GM21515 (cell line): ENCODE measurements at regions not wholly inside any gene's neighbourhood (a gene's known extent, or its start where the extent isn't known, plus 50 kb on each side); places are given as distances from the start of the nearest gene placed in this dataset.

Source experiments
- ATAC-seq: cut with Tn5 transposase; IDR thresholded peaks from one replicate; pipeline ENCODE4 v1.9.1; 2021; ENCODE audit not compliant: unreplicated experiment

DNA sequence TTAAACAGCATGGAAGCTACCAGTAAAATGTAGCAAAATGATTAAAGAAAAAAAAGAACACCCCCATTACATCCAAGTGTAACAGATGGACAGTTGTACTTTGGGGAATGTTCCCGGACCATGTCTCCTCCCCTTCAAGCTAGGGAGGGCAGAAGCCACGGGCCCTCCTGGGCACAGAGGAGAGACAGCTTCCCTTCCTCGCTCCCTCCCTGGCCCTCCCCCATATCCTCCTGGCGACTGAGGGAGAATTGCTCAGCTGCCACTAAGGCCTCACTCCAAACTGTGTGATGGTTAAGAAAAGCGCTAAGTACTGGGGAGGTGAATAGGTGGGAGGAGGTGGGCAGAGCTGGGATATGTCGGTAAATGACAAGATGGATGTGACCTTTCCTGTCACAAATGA lies 358.0 kb downstream of the HRH4 start:
- ATAC-seq: no peak

DNA sequence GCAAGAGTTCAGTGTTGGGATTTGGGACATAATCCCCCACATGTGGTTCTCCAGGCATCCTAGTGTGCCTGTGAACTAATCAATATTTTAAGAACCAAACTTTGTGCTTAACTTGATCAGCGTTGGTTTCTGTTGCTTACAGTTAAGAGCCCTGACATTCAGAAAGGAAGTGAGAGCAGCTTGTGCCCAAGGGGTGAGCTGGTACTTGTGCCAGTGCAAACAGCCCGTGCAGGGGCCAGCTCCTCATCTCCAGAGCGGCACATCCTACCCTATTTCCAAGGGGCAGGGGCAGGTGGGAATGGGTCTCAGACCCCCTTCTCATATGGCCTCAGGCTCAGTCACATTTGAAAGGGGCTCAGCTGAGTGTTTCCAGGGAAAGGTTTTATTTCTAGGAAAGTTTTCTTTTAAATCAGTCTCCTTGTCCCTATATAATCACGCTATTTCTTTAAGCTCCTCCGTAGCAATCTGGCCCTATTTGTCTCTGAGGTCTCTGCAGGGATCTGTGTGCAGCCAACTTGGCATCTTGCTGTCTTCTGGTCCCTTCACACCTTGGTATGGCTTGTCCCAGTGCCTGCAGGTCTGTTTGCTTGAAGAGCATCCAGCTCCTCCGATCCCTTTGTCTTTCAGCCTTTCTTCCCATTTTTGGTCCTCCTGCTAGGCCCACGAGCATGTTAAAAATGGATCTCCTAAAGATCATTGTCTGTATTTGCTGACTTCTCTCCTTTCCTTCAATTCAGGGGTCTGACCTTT lies 358.9 kb downstream of the HRH4 start:
- ATAC-seq: no peak

DNA sequence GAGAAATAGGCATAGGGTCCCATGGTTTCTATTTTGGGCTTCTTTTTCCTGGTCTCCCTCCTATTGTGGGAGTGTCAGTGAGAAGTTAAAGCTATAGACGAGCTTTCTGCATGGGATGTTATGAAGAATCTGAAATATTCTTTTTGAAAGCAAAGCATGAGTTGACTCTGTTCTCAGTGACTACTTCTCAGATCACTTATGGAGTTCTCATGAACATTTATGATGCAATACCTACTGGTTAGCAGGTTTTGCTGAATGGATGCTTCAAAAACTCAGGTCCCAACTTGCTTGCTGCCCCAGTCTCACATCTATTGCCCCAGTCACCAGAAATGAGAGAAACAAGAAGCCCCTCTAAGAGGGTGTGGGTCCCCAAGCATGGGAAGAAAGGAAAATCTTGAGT lies 365.0 kb downstream of the HRH4 start:
- ATAC-seq: no peak

DNA sequence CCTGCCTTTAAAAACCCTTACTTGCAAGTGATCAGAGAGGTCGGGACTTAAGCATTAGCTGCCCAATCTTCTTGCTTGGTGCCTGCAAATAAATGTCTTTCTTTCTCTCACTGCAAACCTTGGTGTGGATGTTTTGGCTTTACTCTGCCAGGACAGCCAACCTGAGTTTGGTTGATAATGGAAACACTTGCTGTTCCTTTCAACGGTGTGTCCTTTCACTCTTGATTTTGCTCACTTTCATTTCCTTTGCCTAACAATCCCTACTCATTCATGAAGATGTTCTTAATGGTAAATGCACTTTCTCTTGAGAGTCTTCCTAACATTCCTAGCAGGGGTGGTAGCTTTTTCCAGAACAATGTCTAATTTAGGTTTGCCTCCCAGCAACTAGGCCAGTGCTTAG lies 366.2 kb downstream of the HRH4 start:
- ATAC-seq: no peak

DNA sequence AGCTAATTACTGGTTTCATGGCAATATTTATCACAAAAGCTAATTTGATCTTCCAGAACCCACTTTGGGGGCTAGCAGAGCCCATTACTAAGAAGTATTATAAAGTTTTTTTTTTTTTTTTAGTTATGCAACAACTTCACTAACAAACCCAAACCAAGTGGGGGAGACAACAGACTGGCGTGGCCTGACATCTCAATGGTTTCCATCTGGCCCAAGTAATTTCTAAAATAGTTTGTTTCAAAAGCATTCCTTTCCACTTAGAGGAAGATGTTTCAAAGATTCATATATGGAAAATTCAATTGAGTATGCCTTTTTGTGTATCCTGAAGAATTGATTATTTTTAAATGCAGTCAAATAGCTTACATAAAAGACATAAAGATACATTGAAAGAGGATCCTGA lies 367.1 kb downstream of the HRH4 start:
- no peak for ATAC-seq

DNA sequence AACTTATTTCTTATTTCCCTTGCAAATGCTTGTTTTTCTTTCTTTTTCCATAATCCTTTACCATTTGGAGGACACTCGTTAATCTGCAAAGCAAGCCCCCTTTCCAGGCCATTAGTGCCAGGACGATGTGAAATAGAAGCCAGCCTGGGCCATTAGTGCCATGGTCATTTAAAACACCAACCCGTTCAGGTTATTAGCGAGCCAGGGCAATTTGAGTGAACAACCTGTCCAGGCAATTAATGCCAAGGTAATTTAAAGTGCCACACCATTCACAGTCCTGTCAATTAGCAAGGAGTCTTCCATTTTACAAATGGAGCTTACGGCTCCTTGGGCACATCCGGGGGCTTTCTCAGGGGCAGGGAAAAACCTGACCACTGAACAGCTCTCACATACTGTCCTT lies 370.6 kb downstream of the HRH4 start:
- ATAC-seq: no peak

DNA sequence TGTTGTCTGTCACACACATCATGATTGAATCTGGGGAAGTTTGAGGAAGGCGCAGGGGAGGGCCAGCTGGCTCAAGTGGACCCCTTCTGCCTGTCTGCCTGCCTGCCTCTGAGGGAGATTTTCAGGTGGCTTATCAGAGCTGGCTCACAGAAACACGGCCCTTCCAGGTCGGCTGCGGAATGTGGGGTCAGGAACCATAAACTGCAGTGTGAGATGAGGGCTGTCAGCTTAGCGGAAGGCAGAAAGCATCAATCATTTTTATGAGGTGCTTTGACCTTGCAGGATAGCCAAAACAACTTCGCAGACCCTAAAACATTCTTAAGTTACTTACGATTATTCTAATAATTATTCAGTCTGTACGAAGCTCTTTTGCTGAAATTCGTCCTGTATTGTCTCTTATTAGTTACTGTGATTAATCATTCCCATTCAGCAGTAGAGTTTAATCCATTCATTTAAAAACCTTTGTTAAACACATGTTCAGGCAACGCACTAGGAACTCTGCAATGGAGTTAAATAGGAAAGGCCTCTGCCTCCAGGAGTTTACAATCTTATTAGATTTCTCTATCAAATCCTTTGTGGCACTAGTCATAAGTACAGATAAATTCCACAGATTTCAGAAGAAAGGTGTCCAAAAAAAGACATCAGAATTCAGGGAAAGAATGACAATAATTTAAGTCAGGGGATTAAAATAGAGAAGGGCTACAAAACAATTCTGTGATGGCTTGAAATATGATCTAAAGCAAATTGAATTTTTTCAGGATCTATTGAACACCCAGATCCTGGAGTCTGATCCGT lies 371.6 kb downstream of the HRH4 start:
- no peak for ATAC-seq

DNA sequence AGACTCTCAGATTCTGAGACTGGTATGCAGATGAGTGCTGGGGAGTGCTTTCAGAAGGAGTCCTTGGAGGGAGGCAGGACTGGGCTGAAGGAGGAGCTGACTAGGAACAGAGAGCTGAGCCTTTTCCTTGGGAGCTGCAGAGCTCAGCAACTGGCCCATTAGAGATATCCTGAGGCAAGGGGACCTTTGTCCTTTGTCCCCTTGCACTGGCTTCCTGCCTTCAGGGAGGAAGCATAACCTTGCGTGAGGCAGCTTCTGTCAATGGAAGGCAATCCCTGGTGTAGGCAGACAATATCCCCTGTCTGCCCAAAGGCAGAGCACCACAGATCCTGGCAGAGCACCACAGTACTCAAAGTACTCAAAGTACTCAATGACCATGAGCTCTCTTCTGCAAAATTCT lies 375.3 kb downstream of the HRH4 start:
- ATAC-seq: no peak

DNA sequence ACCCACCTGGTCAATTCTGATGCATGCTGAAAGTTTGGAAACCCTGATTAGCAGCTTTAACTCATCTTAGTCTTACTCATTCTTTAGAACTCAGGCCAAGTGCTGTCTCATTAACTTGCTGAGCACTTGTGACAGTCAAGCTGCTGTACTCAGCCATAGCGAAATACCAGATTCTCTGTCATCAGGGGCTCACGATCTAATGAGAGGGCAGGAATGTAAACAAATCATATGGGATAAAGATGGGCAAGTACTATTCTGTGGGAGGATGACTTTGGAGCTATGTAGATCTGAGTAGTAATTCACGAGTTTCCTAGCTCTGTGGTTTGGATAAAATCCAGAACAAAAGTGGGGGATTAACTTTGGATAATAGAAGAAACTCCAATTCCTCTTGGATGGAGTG lies 376.6 kb downstream of the HRH4 start:
- ATAC-seq: no peak

DNA sequence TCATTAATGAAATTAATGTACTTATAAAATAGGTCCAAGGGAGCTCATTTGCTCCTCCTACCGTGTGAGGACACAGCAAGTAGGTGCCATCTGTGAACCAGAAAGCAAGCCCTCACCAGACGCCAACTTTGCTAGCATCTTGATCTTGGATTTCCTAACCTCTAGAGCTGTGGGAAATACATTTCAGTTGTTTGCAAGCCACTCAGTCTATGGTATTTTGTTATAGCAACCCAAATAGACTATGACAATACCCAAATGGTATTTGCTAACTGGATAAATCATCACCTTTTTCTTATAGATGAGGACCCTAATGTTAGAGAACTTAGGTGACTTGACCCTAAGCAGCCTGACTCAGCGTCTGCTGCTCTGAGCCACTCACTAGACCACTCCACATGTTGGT lies 379.6 kb downstream of the HRH4 start:
- ATAC-seq: no peak

DNA sequence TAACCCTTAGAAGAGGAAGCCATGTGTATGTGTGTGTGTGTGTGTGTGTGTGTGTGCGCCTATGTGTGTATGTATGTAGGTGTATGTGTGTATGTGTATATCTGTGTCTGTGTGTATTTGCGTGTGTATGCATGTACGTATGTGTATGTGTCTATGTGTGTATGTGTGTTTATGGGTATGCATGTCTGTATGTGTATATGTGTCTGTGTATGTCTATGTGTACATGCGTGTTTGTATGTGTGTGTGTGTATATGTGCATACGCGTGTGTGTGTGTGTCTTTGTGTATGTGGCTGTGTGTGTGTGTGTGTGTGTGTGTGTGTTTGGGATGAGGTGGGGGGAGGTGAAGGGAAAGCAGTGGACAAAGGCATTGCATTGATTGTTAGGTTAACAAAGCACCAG lies 380.2 kb downstream of the HRH4 start:
- ATAC-seq: no peak

DNA sequence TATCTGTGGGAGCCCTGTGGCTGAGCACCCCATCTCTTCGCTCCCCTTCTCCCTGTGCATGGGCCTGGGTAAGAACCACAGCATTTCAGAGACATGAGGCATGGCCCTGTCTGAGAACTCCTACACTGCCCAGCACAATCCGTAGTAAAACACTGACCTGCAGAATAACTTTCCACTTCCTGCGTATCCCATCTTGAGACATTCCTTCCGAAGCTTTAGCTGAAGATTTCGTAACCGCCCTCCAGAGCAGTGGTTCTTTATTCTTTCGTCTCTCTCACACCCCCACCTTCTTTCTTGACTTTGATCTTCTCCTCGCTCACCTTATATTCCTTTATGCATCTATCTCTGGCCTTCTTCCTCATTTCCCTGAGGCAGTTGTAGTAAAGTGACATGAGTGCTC lies 381.1 kb downstream of the HRH4 start:
- no peak for ATAC-seq

DNA sequence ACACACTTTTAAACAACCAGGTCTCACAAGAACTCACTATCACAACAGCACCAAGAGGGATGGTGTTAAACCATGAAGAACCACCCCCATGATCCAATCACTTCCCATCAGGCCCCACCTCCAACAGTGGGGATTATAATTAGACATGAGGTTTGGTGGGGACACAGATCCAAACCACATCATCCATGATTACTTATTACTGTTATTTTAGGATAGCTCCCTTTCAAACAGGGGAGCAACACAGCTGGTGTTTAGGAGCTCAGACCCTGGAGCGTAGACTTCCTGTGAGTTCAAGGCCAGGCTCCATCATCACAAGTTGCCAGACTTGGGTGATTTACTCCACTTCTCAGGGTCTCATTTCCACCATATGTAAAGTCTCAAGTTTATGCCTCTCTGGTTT lies 382.7 kb downstream of the HRH4 start:
- no peak for ATAC-seq

DNA sequence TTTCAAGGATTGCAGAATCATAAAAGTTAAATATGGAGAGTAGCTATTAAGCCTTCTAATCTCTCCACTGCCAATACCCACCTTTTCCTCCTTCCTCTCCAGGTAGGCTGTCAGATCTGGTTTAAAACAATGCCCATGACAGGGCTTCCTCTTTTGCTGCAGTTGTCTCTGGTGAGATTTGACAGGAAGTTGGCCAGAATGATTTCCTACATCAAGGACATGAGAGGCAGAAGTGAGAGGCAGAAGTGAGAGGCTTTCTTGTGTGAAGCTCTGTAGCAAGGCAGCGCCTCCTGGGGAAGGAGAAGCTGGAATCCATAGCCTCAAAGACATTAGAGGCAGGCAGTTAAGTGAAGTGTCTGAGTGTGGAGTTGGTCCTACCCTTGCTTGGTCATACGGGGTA lies 385.7 kb downstream of the HRH4 start:
- ATAC-seq: no peak

DNA sequence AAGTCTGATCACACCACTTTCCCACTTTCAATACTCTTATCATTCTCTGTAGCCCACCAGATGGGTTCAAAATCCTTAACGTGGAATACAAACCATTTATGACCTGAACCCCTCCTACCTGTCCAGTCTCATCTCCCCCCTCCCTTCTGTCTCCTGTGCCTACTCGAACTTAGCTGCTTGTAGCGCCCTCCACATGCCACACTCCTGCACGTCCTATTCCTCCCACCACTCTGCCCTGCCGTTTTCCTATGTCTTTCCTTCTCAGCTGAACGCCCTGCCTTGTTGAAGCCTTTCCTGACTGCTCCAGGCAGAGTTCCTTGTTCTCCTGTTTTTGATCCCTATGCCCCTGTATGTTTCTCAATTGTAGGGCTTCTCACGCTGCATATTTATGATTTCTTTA lies 390.1 kb downstream of the HRH4 start:
- no peak for ATAC-seq

DNA sequence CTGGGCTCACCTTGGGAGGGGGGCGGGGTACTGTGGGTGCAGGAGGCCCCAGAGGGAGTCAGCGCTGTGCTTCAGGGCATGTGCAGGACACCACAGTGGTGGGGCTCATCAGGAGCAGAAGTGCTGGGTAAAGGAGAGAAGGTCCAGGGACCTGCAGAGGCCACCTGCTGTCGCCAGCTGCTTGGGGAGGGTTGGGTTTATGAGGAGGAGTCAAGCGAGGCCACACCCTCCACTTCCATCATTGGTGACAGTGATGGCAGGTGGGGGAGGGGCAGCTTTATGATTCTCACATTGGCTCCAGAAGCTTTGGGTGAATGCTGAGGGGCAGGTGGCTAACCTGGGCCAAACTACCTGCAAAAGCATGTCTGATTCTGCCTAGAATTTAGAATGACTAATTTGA lies 392.6 kb downstream of the HRH4 start:
- no peak for ATAC-seq

DNA sequence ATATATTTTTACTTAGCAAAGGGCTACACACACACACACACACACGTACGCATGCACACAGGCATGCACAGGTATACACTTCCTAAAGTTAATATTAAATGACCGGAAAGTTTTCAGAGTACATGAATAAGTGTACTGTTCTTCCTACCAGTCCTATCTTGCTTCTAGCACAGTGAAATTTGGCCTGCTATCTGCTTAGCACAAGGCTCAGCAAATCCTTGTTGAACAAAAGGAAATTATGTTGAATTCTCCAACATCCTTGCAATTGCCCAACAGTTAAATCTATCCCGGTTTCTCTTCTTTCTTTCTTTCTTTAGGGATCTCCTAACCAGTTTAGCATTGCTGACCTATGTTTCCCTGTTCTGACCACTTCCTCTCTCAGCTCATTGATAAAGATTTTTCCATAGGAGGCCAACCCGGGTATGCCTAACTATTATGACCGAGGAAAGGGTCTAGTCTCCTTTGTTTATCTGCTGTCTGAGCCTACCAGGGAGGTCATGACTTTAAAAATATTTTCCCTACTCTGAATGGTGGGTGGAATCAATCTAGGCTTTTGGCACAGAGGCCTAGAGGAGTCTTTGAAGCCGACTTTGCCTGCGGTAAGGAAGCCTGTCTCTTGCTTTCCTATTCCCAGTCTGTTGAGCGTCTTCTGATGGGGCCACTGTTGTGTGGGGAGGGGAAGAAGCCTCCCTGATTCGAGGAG lies 400.7 kb downstream of the HRH4 start:
- ATAC-seq: no peak

DNA sequence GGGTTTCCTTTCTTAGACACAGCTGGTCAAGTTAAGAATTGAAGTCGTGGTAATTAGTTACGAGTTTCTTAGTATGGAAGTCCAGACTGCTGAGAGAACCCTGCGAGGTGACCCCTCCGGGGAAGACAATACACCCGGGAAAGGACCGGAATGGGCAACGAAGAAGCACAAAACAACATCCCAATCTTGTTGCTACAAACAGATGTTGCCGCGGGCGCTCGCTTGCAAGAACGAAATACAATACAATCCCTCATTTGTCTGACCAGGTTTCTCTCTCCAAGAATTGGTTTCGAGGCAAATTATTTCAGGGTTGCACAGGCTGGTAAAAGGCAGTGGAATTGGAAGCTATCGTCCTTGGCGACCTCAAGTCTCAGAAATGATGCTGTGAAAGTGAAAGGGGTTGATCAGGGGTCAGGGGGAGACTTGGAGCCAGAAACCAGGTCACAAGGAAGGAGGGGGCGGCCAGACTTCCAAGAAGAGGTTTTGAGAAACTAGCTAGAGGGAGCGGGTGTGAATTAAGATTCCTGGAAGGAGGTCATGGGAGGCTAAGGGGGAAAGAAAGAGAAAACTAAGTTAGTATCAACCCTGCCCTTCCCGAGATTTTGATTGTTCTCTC lies 401.9 kb downstream of the HRH4 start:
- ATAC-seq: no peak

DNA sequence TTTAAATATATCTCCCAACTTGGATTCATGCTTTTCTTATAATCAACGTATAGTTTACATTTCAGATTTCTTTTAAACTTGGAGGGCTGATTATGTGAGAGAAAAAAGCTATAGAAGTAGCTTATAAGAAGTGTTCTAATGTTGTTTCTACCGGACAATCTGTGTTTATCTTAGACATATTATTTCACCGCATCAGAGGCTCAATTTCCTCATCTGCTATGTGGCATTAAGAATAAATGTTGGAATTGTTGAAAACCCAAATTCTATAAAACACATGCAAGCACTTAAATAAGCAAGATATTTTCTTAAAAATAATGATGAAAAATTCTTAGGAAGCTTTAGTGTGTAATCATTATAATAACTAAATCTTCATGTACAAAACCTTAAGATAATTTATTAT lies 407.9 kb downstream of the HRH4 start:
- ATAC-seq: no peak

DNA sequence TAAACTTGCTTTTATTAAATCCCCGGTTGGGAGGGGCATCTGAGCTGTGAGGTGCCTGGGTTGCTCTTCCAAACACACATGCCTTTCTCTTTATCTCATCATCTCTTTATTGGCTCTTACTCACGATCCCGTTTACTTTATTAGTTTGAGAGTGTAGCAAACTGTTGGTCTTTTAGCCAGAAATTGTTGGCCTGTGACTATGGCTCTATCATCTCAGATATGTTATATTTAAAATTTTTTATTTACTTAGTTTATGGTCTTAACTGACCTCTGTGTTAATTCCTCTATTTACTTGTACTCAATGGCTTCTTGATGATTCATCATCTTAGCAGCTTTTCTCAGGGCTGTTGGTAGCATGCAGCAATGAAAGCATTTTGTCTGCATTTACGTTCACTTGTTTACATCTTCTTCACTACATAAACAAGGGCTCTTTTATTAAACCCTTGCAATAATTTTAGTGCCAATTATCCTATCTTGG lies 408.4 kb downstream of the HRH4 start:
- no peak for ATAC-seq

DNA sequence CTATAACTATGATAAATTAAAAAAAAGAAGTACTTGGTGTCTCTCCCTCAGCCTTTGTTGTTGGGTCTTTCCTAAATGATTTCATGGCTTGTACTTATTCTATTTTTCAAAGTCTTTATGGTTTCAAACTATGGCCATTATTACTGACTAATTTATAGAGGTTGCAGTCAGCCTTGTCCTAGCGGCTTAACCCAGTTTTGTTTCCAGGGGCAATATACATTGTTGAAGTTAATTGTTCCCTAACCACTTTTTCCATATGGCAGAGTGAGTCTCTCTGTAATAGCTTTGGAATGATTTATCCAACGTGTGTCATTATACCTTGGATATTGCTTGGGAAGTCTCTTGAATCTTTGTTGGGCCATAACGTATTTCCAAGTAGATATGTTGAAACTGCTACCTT lies 408.8 kb downstream of the HRH4 start:
- no peak for ATAC-seq

DNA sequence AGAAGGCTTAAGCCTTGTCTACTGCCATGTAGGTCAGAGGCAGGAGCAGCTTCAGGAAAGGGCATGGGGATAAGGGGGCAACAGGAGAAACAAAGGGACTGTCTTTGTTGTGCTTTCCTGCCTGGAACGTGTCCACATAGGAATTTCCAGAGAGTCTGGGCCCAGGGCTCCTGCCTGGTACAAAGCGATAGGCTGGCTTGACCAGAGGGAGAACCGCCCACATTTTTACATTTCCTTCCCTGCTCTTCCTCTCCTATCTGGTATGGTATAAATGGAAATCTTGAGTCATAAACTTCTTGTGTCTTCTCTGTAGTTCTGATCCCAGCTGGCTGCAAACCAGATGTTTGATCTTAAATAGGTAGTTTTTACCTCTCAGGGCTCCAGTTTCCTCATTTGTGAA lies 414.8 kb downstream of the HRH4 start:
- no peak for ATAC-seq
